Astrocyte (in vitro differentiated cells and primary cell): ENCODE measurements at regions not wholly inside any gene's neighbourhood (a gene's known extent, or its start where the extent isn't known, plus 50 kb on each side); places are given as distances from the start of the nearest gene placed in this dataset.

ENCODE experiments used
- DNase-seq: peaks from one replicate; pipeline ENCODE4 v3.0.0-alpha.2; 2010; ENCODE audit warnings: low read depth
- FAIRE-seq: peaks from 2 replicates; lab custom pipeline; 2011; peaks lifted over from hg19 to GRCh38; lab: Jason Lieb, UNC
- H2AFZ ChIP-seq: 2 replicates; pipeline ENCODE4 v1.6.0; 2012; ENCODE audit warnings: low read depth, low read length, inconsistent platforms
- H3K27ac ChIP-seq: 2 replicates; pipeline ENCODE4 v1.5.1; 2011; ENCODE audit warnings: low read depth, low read length, inconsistent platforms
- H3K27me3 ChIP-seq: 2 replicates; pipeline ENCODE4 v1.6.0; 2011; ENCODE audit warnings: low read length, inconsistent platforms; ENCODE audit not compliant: insufficient read depth
- H3K36me3 ChIP-seq: 2 replicates; pipeline ENCODE4 v1.5.1; 2011; ENCODE audit warnings: low read length, inconsistent platforms; ENCODE audit not compliant: insufficient read depth
- H3K4me1 ChIP-seq: 2 replicates; pipeline ENCODE4 v1.5.1; 2011; ENCODE audit warnings: low read length, inconsistent platforms; ENCODE audit not compliant: insufficient read depth
- H3K4me2 ChIP-seq: 2 replicates; pipeline ENCODE4 v1.6.0; 2012; ENCODE audit warnings: low read length, inconsistent platforms
- H3K4me3 ChIP-seq: 2 replicates; pipeline ENCODE4 v1.5.1; 2011; ENCODE audit warnings: low read depth, mild to moderate bottlenecking, low read length, inconsistent platforms; ENCODE audit not compliant: insufficient read depth
- H3K79me2 ChIP-seq: 2 replicates; pipeline ENCODE4 v1.6.0; 2012; ENCODE audit warnings: mild to moderate bottlenecking, low read length, inconsistent platforms; ENCODE audit not compliant: insufficient read depth
- H3K9ac ChIP-seq: 2 replicates; pipeline ENCODE4 v1.6.0; 2012; ENCODE audit warnings: mild to moderate bottlenecking, low read length, inconsistent platforms
- H3K9me3 ChIP-seq: 2 replicates; pipeline ENCODE4 v1.5.1; 2012; ENCODE audit warnings: low read depth, mild to moderate bottlenecking, low read length, inconsistent platforms; ENCODE audit not compliant: insufficient read depth
- H4K20me1 ChIP-seq: 2 replicates; pipeline ENCODE4 v1.6.0; 2012; ENCODE audit warnings: low read length, inconsistent platforms; ENCODE audit not compliant: insufficient read depth
- H3K27ac Mint-ChIP-seq: one replicate; pipeline ENCODE4 v1.8.0; 2021; ENCODE audit warnings: mild to moderate bottlenecking, mixed read lengths; ENCODE audit not compliant: unreplicated experiment
- H3K27me3 Mint-ChIP-seq: one replicate; pipeline ENCODE4 v1.8.0; 2021; ENCODE audit warnings: low read depth, mixed read lengths; ENCODE audit not compliant: unreplicated experiment
- H3K36me3 Mint-ChIP-seq: one replicate; pipeline ENCODE4 v1.8.0; 2021; ENCODE audit warnings: low read depth, mixed read lengths; ENCODE audit not compliant: unreplicated experiment
- H3K4me1 Mint-ChIP-seq: one replicate; pipeline ENCODE4 v1.8.0; 2021; ENCODE audit warnings: low read depth, mixed read lengths; ENCODE audit not compliant: unreplicated experiment
- H3K4me3 Mint-ChIP-seq: one replicate; pipeline ENCODE4 v1.8.0; 2021; ENCODE audit warnings: mild to moderate bottlenecking, moderate library complexity, mixed read lengths; ENCODE audit not compliant: unreplicated experiment
- H3K9me3 Mint-ChIP-seq: one replicate; pipeline ENCODE4 v1.8.0; 2021; ENCODE audit warnings: mild to moderate bottlenecking, mixed read lengths; ENCODE audit not compliant: unreplicated experiment
- EZH2 ChIP-seq: IDR thresholded peaks from 2 replicates; pipeline ENCODE4 v1.6.1; 2012; ENCODE audit warnings: mild to moderate bottlenecking, low read length, inconsistent platforms; ENCODE audit not compliant: insufficient read depth
- TF ChIP-seq, protein P1 (sequence below): IDR thresholded peaks from 2 replicates; pipeline ENCODE4 v1.5.1; 2011; ENCODE audit warnings: low read depth, mild to moderate bottlenecking, inconsistent platforms, low read length, moderate library complexity; ENCODE audit not compliant: insufficient read depth

DNA sequence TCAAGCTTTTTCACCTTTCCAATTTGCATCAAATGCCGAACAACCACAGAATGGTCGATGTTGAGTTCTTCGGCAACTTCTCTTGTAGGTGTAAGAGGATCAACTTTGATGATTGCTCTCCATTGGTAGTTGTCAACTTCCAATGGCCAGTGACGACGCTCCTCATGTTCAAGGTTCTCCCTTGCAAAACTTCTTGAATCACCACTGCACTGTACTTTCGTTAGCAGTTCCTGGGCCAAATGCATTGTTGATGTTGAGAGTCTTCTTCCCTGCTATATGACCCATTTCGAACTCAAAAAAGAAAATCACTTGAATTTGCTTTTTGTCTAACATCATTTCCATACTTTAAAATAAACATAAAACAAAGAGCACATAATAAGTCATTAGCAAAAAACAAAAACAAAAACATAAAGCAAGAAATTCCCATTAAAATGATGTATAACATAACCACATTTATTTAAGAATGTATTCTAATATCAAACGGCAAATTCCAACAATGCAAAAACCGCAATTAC lies 71.2 kb upstream of the AP4E1 start:
- peaks cover 3% of the 10 kb centered on the region for H3K9me3 Mint-ChIP-seq
- no peak overlapping the region for H3K4me3 Mint-ChIP-seq
- H3K9me3 ChIP-seq, result no peaks in the 10 kb centered on the region

DNA sequence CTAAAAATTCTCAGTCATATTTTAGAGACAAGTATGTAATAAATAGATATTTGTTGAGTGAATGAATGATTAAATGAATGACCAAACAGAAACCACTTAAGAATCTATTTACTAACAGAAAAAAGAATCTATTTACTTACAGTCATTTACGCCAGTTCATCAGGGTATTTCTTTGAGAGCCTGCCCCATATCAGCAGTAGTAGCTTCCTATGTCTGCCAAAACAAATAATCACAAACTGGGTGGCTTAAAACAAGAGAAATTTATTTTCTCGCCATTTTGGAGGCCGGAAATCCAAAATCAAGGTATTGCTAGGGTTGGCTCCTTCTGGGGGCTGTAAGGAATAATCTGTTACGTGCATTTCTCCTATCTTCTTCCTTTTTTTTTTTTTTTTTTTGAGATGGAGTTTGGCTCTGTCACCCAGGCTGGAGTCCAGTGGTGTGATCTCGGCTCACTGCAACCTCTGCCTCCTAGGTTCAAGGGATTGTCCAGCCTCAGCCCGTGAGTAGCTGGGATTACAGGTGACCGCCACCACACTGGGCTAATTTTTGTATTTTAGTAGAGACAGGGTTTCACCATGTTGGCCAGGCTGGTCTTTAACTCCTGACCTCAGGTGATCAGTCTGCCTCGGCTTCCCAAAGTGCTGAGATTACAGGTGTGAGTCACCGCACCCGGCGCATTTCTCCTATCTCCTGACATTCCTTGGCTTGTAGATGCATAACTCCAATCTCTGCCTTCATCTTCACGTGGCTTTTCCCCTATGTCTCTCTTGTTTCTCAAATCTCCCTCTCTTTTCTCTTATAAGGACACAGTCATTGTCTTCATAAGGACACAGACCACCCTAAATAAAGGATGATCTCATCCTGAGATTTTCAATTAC lies 65.2 kb upstream of the SPPL2A start:
- no peak overlapping the region for H3K9ac ChIP-seq
- peaks cover 3% of the 10 kb centered on the region for H3K4me1 ChIP-seq
- H3K27me3 ChIP-seq, result no peaks in the 10 kb centered on the region
- H3K36me3 ChIP-seq, result no peaks in the 10 kb centered on the region
- TF ChIP-seq, protein P1, sequence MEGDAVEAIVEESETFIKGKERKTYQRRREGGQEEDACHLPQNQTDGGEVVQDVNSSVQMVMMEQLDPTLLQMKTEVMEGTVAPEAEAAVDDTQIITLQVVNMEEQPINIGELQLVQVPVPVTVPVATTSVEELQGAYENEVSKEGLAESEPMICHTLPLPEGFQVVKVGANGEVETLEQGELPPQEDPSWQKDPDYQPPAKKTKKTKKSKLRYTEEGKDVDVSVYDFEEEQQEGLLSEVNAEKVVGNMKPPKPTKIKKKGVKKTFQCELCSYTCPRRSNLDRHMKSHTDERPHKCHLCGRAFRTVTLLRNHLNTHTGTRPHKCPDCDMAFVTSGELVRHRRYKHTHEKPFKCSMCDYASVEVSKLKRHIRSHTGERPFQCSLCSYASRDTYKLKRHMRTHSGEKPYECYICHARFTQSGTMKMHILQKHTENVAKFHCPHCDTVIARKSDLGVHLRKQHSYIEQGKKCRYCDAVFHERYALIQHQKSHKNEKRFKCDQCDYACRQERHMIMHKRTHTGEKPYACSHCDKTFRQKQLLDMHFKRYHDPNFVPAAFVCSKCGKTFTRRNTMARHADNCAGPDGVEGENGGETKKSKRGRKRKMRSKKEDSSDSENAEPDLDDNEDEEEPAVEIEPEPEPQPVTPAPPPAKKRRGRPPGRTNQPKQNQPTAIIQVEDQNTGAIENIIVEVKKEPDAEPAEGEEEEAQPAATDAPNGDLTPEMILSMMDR, result no peak
- TF ChIP-seq EZH2, result no peak
- no peak for FAIRE-seq
- no peaks in the 10 kb centered on the region for H3K9me3 ChIP-seq
- Mint-ChIP-seq H3K4me1 (peaks cover 27% of the 10 kb centered on the region), H3K36me3 (no peaks in the 10 kb centered on the region), H3K9me3 (no peaks in the 10 kb centered on the region), H3K27ac (peak overlapping the region; percentile 75), H3K4me3 (no peak overlapping the region), H3K27me3 (no peaks in the 10 kb centered on the region)
- no peak overlapping the region for H3K4me3 ChIP-seq
- no peak overlapping the region for H3K4me2 ChIP-seq
- no peaks in the 10 kb centered on the region for H4K20me1 ChIP-seq
- no peak for DNase-seq
- no peak overlapping the region for H3K27ac ChIP-seq
- no peaks in the 10 kb centered on the region for H3K79me2 ChIP-seq
- no peak overlapping the region for H2AFZ ChIP-seq

More for the DNA sequence above, 71.2 kb upstream of the AP4E1 start:
- H3K27me3 Mint-ChIP-seq, result peaks cover 2% of the 10 kb centered on the region
- Histone ChIP-seq H3K27ac (no peak overlapping the region), H3K4me1 (no peaks in the 10 kb centered on the region), H3K36me3 (no peaks in the 10 kb centered on the region), H3K4me3 (no peak overlapping the region), H2AFZ (no peak overlapping the region), H3K27me3 (no peaks in the 10 kb centered on the region), H4K20me1 (no peaks in the 10 kb centered on the region), H3K79me2 (no peaks in the 10 kb centered on the region), H3K4me2 (no peak overlapping the region), H3K9ac (no peak overlapping the region)
- FAIRE-seq, result no peak
- TF ChIP-seq, protein P1, result no peak
- no peak for TF ChIP-seq EZH2
- DNase-seq, result no peak
- no peak overlapping the region for H3K27ac Mint-ChIP-seq
- peaks cover 2% of the 10 kb centered on the region for H3K36me3 Mint-ChIP-seq
- H3K4me1 Mint-ChIP-seq, result no peaks in the 10 kb centered on the region
